Activated CD4-positive, CD25-positive, alpha-beta regulatory T cell treated with anti-CD3 and anti-CD28 coated beads, Interleukin-2, amount 50 U/mL, for 24 hours (primary cell): ENCODE measurements at regions not wholly inside any gene's neighbourhood (a gene's known extent, or its start where the extent isn't known, plus 50 kb on each side); places are given as distances from the start of the nearest gene placed in this dataset.

ENCODE experiments used
- ATAC-seq, 2 donors: fragments of 150-1000 bp; cut with Tn5 transposase; one replicate each; pipeline ENCODE4 v1.10.0; 2021; ENCODE audit warnings: mild to moderate bottlenecking in 1 of 2, moderate library complexity in 1 of 2

DNA sequence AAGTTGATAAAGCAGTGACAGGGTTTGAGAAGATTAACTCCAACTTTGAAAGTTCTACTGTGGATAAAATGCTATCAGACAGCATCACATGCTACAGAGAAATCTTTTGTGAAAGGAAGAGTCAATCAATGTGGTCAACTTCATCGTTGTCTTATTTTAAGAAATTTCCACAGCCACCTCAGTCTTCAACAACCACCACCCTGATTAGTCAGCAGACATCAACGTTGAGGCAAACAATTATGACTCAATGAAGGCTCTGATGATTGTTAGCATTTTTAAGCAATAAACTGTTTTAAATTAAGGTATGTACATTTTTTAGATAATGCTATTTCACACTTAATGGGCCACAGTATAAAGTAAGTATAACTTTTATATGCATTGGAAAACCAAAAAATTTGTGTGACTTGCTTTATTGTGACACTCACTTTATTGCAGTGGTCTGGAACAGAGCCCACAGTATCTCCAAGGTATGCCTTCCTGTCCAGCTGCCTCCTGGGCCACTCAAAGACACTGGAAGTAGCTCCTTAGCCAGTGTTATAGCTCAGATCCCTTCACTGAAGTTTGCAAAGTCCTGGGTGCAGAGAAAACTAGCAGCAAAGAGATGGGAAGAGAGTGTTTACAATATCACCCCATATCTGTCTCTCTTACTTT is 293.1 kb downstream of the ARHGAP12 start:
- no peak for ATAC-seq

DNA sequence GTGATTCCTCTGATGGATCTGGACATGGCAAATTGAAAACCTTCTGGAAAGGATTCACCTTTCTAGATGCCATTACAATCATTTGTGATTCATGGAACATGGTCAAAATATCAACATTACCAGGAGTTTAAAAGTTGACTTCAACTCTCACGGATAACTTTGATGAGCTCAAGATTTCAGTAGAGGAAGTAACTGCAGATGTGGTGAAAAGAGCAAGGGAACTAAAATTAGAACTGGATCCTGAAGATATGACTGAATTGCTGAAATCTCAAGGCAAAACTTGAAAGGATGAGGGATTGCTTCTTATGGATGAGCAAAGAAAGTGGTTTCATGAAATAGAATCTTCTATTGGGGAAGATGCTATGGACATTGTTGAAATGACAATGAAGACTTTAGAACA is 293.6 kb downstream of the ARHGAP12 start:
- ATAC-seq, result no peak

GRCh38 chr10:31630861-31631567 is 297.6 kb downstream of the ARHGAP12 start:
- ATAC-seq, result no peak

GRCh38 chr10:31625566-31625965 is 303.1 kb downstream of the ARHGAP12 start:
- no peak for ATAC-seq

DNA sequence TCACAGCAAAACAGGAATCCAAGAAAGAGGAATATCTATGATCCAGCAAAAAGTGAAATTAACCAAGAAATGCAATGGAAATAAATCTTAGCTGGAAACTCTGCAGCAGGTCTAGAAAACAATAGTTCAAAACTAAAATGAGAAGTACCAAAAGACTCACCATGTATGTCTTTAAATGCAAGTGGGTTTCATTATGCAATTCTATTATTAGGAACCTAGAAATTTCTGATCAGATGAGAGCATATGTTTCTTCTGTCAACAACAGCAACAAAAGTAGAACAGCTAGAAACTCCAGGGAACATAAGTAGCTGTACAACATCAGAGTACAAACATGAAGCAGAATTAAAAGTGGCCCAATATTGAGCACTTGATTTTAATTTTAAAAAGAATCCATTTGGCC is 304.0 kb downstream of the ARHGAP12 start:
- ATAC-seq, result no peak

- no peak for ATAC-seq
Observed at GRCh38 chr10:31623947-31624346, 304.7 kb downstream of the ARHGAP12 start.

GRCh38 chr10:31623466-31623865 is 304.4 kb downstream of the ZEB1 start:
- no peak for ATAC-seq

- ATAC-seq, result no peak
Observed at GRCh38 chr10:31622978-31623377, 304.0 kb downstream of the ZEB1 start.

- ATAC-seq, result no peak
Observed at GRCh38 chr10:31621733-31622132, 302.7 kb downstream of the ZEB1 start.

DNA sequence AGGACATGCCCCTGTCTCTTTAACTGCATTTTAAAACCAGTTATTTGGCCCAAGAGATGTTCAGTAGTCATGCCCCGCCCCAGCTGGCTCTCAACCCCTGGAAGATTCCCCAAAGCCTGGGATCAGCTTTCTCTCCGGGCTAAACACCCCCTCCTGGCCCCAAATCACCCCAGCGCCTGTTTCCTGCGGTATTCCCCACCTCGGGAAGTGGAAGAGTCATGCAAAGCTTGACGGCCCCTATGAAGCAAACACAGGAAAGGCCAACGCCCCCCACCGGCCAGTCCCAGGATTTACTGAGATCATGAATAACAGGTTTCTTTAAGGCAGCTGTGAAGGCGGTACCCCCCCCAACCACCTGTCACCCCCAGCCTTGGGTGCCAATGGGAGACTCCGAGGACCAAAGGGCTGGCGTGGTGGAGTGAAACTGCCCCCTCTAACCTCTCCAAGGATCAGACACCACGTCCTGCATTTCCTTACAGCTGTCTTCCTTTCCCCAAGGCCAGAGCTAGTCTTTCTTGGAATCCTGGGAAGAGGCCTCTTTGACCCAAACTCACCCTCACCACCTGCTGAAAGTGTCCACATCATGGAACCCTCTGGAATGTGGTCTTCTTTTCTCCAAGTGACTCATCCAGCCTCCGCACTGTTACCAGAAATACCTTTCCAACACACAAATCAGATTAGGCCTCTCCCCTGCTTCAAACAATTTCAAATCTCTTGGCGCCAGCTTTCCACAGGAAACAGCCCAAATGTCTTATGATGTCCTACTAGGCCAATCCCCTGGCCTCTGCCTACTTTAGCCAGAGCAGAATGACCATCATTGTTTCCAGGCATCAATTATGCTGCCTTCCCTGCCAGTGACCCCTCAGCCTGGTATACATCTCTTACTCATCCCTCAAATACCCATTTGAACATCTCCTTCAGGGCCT is 301.5 kb downstream of the ZEB1 start:
- no peak for ATAC-seq

DNA sequence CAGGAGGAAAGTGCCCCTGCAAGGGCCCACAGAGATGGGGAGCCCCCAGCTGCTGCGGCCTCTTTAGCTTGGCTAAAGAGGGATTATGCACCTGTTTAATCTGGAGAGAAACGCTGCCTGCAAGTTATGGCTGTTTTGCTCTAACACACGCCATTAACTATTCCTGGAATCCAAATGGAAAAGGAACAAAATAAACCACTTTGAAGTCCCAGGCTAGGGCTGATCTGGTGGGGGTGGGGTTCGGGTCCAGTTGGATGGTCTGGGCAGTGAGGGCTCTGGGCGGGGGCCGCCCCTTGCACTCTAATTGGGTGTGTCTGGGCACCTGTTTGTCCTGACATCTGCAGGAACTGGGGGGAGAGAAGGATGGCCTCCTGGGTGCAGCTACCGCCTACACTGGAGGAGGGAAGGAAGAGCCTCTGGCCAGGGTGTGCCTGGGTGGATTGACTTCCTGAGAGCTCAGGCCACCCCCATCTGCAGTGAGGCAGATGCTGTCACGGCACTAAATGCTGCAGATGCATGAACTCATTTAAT is 300.6 kb downstream of the ZEB1 start:
- no peak for ATAC-seq

DNA sequence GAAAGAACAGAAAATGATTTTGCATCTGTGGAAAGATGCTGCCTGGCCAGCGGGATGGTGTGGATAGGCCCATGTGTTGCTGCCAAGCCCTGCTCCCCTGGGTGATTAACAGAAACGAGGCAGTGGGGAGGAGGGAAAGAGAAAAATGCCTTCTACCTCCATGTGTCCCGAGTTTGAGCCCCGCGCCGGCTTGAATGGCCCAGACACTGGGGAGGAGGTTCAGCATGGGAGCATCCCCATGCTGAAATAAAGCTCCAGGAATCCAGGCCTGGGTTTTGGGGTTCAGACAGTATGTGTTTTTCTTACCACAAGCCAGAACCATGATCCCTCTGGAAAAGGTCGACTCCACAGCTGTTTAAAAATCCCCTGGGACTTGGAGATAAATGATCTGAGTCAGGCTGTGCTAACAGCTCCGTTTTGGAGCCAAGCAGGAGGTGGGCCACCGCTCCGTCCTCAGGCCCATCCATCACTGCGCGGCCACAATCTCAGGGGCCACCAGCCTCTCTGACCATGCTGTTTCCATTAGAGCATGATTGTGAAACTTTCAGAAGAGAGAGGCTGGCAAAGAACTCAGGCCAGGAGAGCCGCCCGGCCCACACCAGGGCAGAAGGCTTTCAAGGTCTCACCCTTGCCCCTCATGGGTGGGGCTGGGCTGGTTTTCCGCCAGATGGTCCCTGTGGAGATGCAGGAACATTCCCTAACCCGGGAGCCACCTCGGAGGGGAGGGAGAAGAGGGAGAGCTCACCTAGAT is 299.7 kb downstream of the ZEB1 start:
- no peak for ATAC-seq

DNA sequence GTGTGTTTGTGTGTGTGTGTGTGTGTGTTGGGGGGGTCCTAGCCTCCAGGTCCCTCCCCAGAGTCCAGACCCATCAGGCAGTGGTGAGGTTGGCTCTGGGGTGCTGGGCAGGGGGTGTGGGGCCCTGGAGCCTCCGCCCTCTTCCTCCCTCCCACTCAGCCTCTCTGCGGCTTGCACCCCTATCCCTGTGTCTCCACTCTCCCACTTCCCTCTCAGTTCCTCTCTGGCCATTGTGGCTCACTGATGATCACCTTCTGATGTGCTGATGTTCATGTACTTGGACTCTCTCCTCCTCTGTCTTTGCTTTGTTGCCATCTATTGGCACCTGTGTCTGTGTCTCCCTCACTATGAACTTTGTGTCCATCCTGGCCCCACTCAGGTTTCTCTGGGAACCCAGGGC is 298.7 kb downstream of the ZEB1 start:
- no peak for ATAC-seq

GRCh38 chr10:31617133-31617532 is 298.1 kb downstream of the ZEB1 start:
- ATAC-seq, result no peak

DNA sequence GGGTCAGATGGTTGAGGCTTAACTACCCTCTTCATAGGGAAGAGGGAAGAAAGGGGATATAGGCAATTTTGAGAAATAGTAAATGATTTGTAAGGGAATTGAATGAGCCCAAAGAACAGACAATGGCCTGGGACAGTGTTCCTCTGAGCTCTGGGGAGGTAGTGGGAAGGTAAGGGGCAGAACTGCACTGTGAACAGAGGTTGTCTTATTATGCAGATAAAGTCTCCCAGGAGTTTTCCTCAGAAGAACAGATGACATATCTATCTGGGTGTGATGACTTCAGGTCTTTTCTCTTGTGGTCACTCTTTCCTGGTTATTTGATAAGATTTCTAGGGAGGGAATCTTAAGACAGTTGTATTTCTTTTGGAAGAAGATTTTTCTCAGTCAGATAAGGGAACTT is 296.1 kb downstream of the ZEB1 start:
- no peak for ATAC-seq

GRCh38 chr10:31614611-31615010 is 295.6 kb downstream of the ZEB1 start:
- no peak for ATAC-seq

GRCh38 chr10:31612082-31612481 is 293.1 kb downstream of the ZEB1 start:
- ATAC-seq, result no peak

GRCh38 chr10:31611161-31611560 is 292.1 kb downstream of the ZEB1 start:
- no peak for ATAC-seq

GRCh38 chr10:31607481-31607880 is 288.5 kb downstream of the ZEB1 start:
- ATAC-seq, result no peak

GRCh38 chr10:31606841-31607240 is 287.8 kb downstream of the ZEB1 start:
- ATAC-seq, result no peak

DNA sequence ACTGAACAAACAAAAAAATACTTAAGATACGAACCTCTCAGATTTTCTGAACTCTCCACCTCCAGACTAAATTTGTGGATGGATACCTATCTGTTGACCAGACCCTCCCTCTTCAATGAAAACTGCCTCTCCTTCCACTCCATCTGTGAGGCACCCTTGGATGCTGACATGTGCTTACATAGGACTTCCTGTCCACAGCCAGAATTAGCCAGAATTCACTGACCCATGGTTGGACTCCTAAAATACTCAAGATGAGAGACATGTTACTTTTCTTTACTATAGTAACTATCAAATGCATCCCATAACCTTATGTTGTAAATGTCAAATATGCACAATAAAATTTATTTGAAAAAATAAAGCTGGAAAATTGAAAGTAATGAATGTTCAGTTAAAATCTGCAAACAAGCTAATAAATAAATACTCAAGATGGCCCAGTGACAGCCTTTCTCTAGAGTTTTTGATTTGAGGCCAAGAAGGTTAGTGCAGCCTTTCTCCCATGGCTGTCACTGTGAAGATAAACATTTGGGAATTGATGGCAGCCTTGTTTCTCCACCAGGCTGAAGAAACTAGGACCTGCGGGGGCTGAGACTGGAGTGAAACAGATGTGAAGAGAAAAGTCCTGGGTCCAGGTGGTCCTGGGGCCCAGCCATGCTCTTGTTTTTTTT is 287.0 kb downstream of the ZEB1 start:
- ATAC-seq, result no peak

- no peak for ATAC-seq
Observed at GRCh38 chr10:31605426-31605825, 286.4 kb downstream of the ZEB1 start.
